Astrocyte of the cerebellum (primary cell): ENCODE measurements at regions not wholly inside any gene's neighbourhood (a gene's known extent, or its start where the extent isn't known, plus 50 kb on each side); places are given as distances from the start of the nearest gene placed in this dataset.
"Not testable (repeated sequence)": the region's sequence is repeated elsewhere in the genome, so short reads cannot be mapped to it uniquely, and the experiment has no call there.

Experiments
- DNase-seq: peaks from one replicate; pipeline ENCODE4 v3.0.0-alpha.2; 2011; ENCODE audit warnings: low read depth
- H3K4me3 ChIP-seq: 2 replicates; pipeline ENCODE4 v1.5.1; 2011; ENCODE audit warnings: mild to moderate bottlenecking, low read depth, low read length, moderate library complexity
- CTCF ChIP-seq: IDR thresholded peaks from 2 replicates; pipeline ENCODE4 v1.5.1; 2012; ENCODE audit warnings: low read length, low read depth, moderate library complexity, mild to moderate bottlenecking; ENCODE audit errors: missing control alignments
- in situ Hi-C: cut with HindIII; loops from 2 replicates; pipeline ENCODE4 v1.10.0; 2017; ENCODE audit warnings: low sequenced_read_pairs

GRCh38 chr2:207363761-207364290 lies 165.9 kb upstream of the CREB1 start:
- in situ Hi-C loops: no loop called here
- DNase-seq: no peak
- no peak for TF ChIP-seq CTCF
- no peak overlapping the region for H3K4me3 ChIP-seq

- in situ Hi-C loops: no loop called here
- no peak overlapping the region for H3K4me3 ChIP-seq
- no peak for TF ChIP-seq CTCF
- DNase-seq: no peak
Measured at GRCh38 chr2:207370646-207371045, 159.1 kb upstream of the CREB1 start.

- H3K4me3 ChIP-seq: no peak overlapping the region
- DNase-seq: no peak
- no peak for TF ChIP-seq CTCF
- in situ Hi-C loops: no loop called here
Measured at GRCh38 chr2:207371877-207372276, 157.9 kb upstream of the CREB1 start.

- no peak for TF ChIP-seq CTCF
- no peak for DNase-seq
- H3K4me3 ChIP-seq: no peak overlapping the region
- in situ Hi-C loops: no loop called here
Measured at GRCh38 chr2:207372483-207372882, 157.3 kb upstream of the CREB1 start.

GRCh38 chr2:207375207-207375875 lies 154.4 kb upstream of the CREB1 start:
- DNase-seq: no peak
- TF ChIP-seq CTCF: no peak
- in situ Hi-C loops: no loop called here
- H3K4me3 ChIP-seq: no peak overlapping the region

- DNase-seq, in situ Hi-C loops, H3K4me3 ChIP-seq: not testable (repeated sequence)
Measured at GRCh38 chr2:207378620-207379019, 151.1 kb upstream of the CREB1 start.

- H3K4me3 ChIP-seq: no peak overlapping the region
- in situ Hi-C loops: no loop called here
- TF ChIP-seq CTCF: no peak
- no peak for DNase-seq
Measured at GRCh38 chr2:207385076-207385475, 144.7 kb upstream of the CREB1 start.
